Coronary artery (tissue), 2 donors: ENCODE measurements at regions not wholly inside any gene's neighbourhood (a gene's known extent, or its start where the extent isn't known, plus 50 kb on each side); places are given as distances from the start of the nearest gene placed in this dataset.

Experiments
- DNase-seq: peaks from one replicate; pipeline ENCODE4 v3.0.0-alpha.2; 2017; ENCODE audit warnings: low spot score
- H3K27ac ChIP-seq, 2 donors: fragments of 200-600 bp; sonication (generic); one replicate each; pipeline ENCODE4 v1.5.1; 2016 to 2019
- H3K4me3 ChIP-seq: fragments of 200-600 bp; sonication (generic); 2 replicates; pipeline ENCODE4 v1.5.1; 2016; ENCODE audit warnings: mild to moderate bottlenecking, moderate library complexity
- TF ChIP-seq, protein P1 (sequence below): fragments of 200-600 bp; sonication (generic); IDR thresholded peaks from one replicate; pipeline ENCODE4 v1.5.1; 2019; ENCODE audit warnings: antibody characterized with exemption

GRCh38 chr6:147724454-147724853, 216.0 kb downstream of the SAMD5 start:
- TF ChIP-seq, protein P1, sequence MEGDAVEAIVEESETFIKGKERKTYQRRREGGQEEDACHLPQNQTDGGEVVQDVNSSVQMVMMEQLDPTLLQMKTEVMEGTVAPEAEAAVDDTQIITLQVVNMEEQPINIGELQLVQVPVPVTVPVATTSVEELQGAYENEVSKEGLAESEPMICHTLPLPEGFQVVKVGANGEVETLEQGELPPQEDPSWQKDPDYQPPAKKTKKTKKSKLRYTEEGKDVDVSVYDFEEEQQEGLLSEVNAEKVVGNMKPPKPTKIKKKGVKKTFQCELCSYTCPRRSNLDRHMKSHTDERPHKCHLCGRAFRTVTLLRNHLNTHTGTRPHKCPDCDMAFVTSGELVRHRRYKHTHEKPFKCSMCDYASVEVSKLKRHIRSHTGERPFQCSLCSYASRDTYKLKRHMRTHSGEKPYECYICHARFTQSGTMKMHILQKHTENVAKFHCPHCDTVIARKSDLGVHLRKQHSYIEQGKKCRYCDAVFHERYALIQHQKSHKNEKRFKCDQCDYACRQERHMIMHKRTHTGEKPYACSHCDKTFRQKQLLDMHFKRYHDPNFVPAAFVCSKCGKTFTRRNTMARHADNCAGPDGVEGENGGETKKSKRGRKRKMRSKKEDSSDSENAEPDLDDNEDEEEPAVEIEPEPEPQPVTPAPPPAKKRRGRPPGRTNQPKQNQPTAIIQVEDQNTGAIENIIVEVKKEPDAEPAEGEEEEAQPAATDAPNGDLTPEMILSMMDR = no peak
- Histone ChIP-seq H3K4me3 (no peak overlapping the region), H3K27ac (no peak overlapping the region)
- DNase-seq = no peak

- H3K4me3 ChIP-seq = no peak overlapping the region
- DNase-seq = no peak
- TF ChIP-seq, protein P1 = no peak
- H3K27ac ChIP-seq = no peak overlapping the region
Observed at GRCh38 chr6:147726342-147726741, 217.9 kb downstream of the SAMD5 start.

DNA sequence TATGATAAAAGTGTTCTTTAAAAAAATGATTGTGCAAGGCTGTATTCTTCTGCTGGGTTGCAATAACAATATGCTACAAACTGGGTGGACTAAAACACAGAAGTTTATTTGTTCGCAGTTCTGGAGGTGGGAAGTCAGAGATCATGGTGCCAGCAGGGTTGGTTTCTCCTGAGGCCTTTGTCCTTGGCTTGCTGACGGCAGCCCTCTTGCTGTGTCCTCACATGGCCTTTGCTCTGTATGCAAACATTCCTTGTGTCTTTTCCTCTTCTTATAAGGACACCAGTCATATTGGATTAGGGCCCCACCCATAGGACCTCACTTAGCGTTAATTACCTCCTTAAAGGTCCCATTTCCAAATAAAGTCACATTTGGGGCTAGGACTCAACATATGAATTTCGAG, 220.4 kb downstream of the SAMD5 start:
- Histone ChIP-seq H3K4me3 (no peak overlapping the region), H3K27ac (no peak overlapping the region)
- DNase-seq = no peak
- TF ChIP-seq, protein P1 = no peak

DNA sequence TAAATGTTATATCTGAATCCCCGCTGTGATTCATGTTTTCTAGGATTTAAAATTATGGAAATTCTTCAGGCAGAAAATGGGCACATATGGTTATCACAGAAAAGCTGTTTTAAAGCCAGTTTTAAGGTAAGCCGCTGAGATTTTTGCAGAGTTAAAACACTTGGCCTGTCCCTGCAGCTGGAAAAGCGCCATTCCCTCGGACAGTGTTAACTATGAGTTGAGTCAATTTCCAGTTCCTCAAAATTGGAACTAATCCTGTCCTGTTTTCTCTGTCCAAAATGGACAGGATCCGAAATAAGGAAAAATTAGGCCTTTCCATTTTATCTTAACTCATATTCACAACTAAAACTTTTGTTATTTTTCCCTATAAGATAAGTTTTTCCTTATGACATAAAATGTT, 225.2 kb downstream of the SAMD5 start:
- no peak overlapping the region for H3K4me3 ChIP-seq
- no peak overlapping the region for H3K27ac ChIP-seq
- TF ChIP-seq, protein P1 = no peak
- no peak for DNase-seq

DNA sequence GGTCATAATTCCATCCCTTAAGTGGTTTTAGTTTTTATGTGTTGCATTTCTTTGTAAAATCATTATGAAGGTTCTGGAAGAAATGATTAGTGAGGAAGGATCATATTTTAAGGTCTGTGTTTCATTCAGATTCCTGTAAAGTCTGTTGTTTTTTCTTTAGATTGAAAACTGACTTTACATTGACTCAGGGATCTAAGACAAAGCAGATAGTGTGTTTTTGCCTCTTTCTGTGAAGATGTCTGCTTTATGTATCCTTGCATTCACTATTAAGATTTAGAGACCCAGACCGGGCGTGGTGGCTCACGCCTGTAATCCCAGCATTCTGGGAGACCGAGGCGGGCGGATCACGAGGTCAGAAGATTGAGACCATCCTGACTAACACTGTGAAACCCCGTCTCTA, 225.7 kb downstream of the SAMD5 start:
- no peak overlapping the region for H3K27ac ChIP-seq
- DNase-seq = no peak
- H3K4me3 ChIP-seq = no peak overlapping the region
- TF ChIP-seq, protein P1 = no peak

- TF ChIP-seq, protein P1 = no peak
- no peak for DNase-seq
- Histone ChIP-seq H3K4me3 (no peak overlapping the region), H3K27ac (no peak overlapping the region)
Observed at GRCh38 chr6:147735924-147736323, 227.4 kb downstream of the SAMD5 start.

DNA sequence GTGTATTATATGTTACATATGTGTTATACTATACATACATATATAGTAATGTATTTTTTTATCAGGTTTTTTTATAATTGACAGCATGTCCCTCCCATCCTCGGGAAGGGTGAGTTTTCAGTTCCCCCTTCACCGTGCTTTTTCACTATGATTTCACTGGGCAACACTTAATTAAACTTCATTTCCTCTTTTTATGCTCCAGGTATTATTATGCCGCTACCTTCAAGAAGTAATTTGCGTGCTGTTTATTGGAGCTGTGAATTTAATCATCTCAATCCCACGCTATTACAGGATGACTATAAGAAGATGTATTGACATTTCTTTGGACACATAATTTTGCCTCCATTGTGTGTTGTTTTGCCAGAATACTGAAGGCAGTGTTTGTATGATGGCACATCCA, 228.6 kb downstream of the SAMD5 start:
- DNase-seq = no peak
- Histone ChIP-seq H3K27ac (no peak overlapping the region), H3K4me3 (no peak overlapping the region)
- TF ChIP-seq, protein P1 = no peak
